ENCODE measurements at regions not wholly inside any gene's neighbourhood (a gene's known extent, or its start where the extent isn't known, plus 50 kb on each side); places are given as distances from the start of the nearest gene placed in this dataset.

DNA sequence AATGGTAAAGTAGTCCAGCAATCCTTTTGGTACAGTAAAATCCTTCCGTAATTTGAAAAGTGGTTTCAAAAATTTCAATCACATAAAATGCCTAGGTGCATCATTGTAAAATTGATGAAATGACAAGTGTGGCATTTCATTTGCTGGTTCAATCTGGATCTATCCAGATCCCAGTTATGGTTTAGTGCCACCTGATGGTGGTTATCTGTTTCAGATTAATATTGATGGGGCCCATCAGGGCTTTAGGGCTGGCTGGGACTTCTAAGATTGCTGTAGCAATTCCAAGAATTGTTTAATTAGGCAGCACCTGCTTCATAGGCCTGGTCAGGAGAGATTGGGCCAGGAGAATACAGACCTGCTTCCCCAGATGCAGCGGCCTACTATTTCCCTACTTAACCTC, 55.5 kb upstream of the PIK3C3 start:
- WGBS: 100% methylated on average over 2 of the region's 2 CpGs
- Histone ChIP-seq H3K27me3 (ENCODE audit: control insufficient read depth in 2 of 2, insufficient read depth in 1 of 2, low read length in 1 of 2) (no peaks in the 10 kb centered on the region), H3K36me3 (ENCODE audit: control insufficient read depth in 2 of 2, insufficient read depth in 2 of 2, low read length in 1 of 2) (no peaks in the 10 kb centered on the region), H3K9me3 (ENCODE audit: control insufficient read depth in 2 of 2, insufficient read depth in 1 of 2, low read length in 1 of 2) (no peaks in the 10 kb centered on the region), H3K27ac (ENCODE audit: low read depth in 1 of 2, low read length in 1 of 2) (no peak overlapping the region), H3K4me3 (ENCODE audit: low read length in 2 of 2) (no peak overlapping the region), H3K4me1 (ENCODE audit: control insufficient read depth in 2 of 2, insufficient read depth in 2 of 2, low read length in 2 of 2) (no peaks in the 10 kb centered on the region)
- DNase-seq (ENCODE audit: low read depth in 6 of 9, low spot score in 9 of 9): no peak

- Histone ChIP-seq H3K9me3 (ENCODE audit: control insufficient read depth in 2 of 2, insufficient read depth in 1 of 2, low read length in 1 of 2) (no peaks in the 10 kb centered on the region), H3K27ac (ENCODE audit: low read depth in 1 of 2, low read length in 1 of 2) (no peak overlapping the region), H3K4me3 (ENCODE audit: low read length in 2 of 2) (no peak overlapping the region), H3K27me3 (ENCODE audit: control insufficient read depth in 2 of 2, insufficient read depth in 1 of 2, low read length in 1 of 2) (no peaks in the 10 kb centered on the region), H3K4me1 (ENCODE audit: control insufficient read depth in 2 of 2, insufficient read depth in 2 of 2, low read length in 2 of 2) (no peaks in the 10 kb centered on the region), H3K36me3 (ENCODE audit: control insufficient read depth in 2 of 2, insufficient read depth in 2 of 2, low read length in 1 of 2) (no peaks in the 10 kb centered on the region)
- no peak for DNase-seq (ENCODE audit: low read depth in 6 of 9, low spot score in 9 of 9)
Measured at GRCh38 chr18:41893432-41893831, 61.6 kb upstream of the PIK3C3 start.

DNA sequence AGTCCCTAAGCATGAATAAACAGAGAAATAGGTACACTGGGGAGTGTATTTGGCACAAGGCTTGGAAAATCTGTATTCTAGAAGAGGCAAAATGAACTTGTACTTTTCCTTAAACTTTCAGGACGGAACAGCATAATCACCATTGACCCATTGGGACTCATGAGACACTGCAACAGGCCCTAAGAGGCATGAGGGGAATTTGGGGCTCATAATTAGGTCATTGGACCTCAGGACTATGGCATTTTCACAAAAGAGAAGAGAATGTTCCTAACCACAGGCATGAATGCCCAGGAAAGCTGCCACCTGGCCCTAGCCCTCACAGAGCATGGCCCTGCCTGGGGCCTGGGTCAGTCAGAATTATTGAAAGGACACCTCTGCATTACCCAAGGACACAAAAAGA, 67.9 kb upstream of the PIK3C3 start:
- WGBS: 39% methylated on average over 1 of the region's 1 CpG

GRCh38 chr18:41886126-41886807, 68.8 kb upstream of the PIK3C3 start:
- no peak for DNase-seq (ENCODE audit: low read depth in 6 of 9, low spot score in 9 of 9)
- Histone ChIP-seq H3K36me3 (ENCODE audit: control insufficient read depth in 2 of 2, insufficient read depth in 2 of 2, low read length in 1 of 2) (no peaks in the 10 kb centered on the region), H3K27ac (ENCODE audit: low read depth in 1 of 2, low read length in 1 of 2) (no peak overlapping the region), H3K4me1 (ENCODE audit: control insufficient read depth in 2 of 2, insufficient read depth in 2 of 2, low read length in 2 of 2) (no peaks in the 10 kb centered on the region), H3K27me3 (ENCODE audit: control insufficient read depth in 2 of 2, insufficient read depth in 1 of 2, low read length in 1 of 2) (no peaks in the 10 kb centered on the region), H3K4me3 (ENCODE audit: low read length in 2 of 2) (no peak overlapping the region), H3K9me3 (ENCODE audit: control insufficient read depth in 2 of 2, insufficient read depth in 1 of 2, low read length in 1 of 2) (no peaks in the 10 kb centered on the region)
- 93% methylated on average over 12 of the region's 12 CpGs for WGBS

More for the DNA sequence above, 67.9 kb upstream of the PIK3C3 start:
- Histone ChIP-seq H3K27me3 (ENCODE audit: control insufficient read depth in 2 of 2, insufficient read depth in 1 of 2, low read length in 1 of 2) (no peaks in the 10 kb centered on the region), H3K9me3 (ENCODE audit: control insufficient read depth in 2 of 2, insufficient read depth in 1 of 2, low read length in 1 of 2) (no peaks in the 10 kb centered on the region), H3K36me3 (ENCODE audit: control insufficient read depth in 2 of 2, insufficient read depth in 2 of 2, low read length in 1 of 2) (no peaks in the 10 kb centered on the region), H3K4me3 (ENCODE audit: low read length in 2 of 2) (no peak overlapping the region), H3K4me1 (ENCODE audit: control insufficient read depth in 2 of 2, insufficient read depth in 2 of 2, low read length in 2 of 2) (no peaks in the 10 kb centered on the region), H3K27ac (ENCODE audit: low read depth in 1 of 2, low read length in 1 of 2) (no peak overlapping the region)
- DNase-seq (ENCODE audit: low read depth in 6 of 9, low spot score in 9 of 9): no peak

- no peaks in the 10 kb centered on the region for H3K27me3 ChIP-seq (ENCODE audit: control insufficient read depth in 2 of 2, insufficient read depth in 1 of 2, low read length in 1 of 2)
- no peak for DNase-seq (ENCODE audit: low read depth in 6 of 9, low spot score in 9 of 9)
- H3K27ac ChIP-seq (ENCODE audit: low read depth in 1 of 2, low read length in 1 of 2): no peak overlapping the region
- WGBS: 95% methylated on average over 3 of the region's 3 CpGs
- H3K4me1 ChIP-seq (ENCODE audit: control insufficient read depth in 2 of 2, insufficient read depth in 2 of 2, low read length in 2 of 2): no peaks in the 10 kb centered on the region
- H3K36me3 ChIP-seq (ENCODE audit: control insufficient read depth in 2 of 2, insufficient read depth in 2 of 2, low read length in 1 of 2): no peaks in the 10 kb centered on the region
- no peaks in the 10 kb centered on the region for H3K9me3 ChIP-seq (ENCODE audit: control insufficient read depth in 2 of 2, insufficient read depth in 1 of 2, low read length in 1 of 2)
- no peak overlapping the region for H3K4me3 ChIP-seq (ENCODE audit: low read length in 2 of 2)
Measured at GRCh38 chr18:41881285-41881684, 73.7 kb upstream of the PIK3C3 start.

GRCh38 chr18:41879256-41879655, 75.8 kb upstream of the PIK3C3 start:
- Histone ChIP-seq H3K27ac (ENCODE audit: low read depth in 1 of 2, low read length in 1 of 2) (no peak overlapping the region), H3K36me3 (ENCODE audit: control insufficient read depth in 2 of 2, insufficient read depth in 2 of 2, low read length in 1 of 2) (no peaks in the 10 kb centered on the region), H3K9me3 (ENCODE audit: control insufficient read depth in 2 of 2, insufficient read depth in 1 of 2, low read length in 1 of 2) (no peaks in the 10 kb centered on the region), H3K4me3 (ENCODE audit: low read length in 2 of 2) (no peak overlapping the region), H3K4me1 (ENCODE audit: control insufficient read depth in 2 of 2, insufficient read depth in 2 of 2, low read length in 2 of 2) (no peaks in the 10 kb centered on the region), H3K27me3 (ENCODE audit: control insufficient read depth in 2 of 2, insufficient read depth in 1 of 2, low read length in 1 of 2) (no peaks in the 10 kb centered on the region)
- WGBS: 86% methylated on average over 3 of the region's 3 CpGs
- DNase-seq (ENCODE audit: low read depth in 6 of 9, low spot score in 9 of 9): no peak

GRCh38 chr18:41875094-41875780, 79.8 kb upstream of the PIK3C3 start:
- no peaks in the 10 kb centered on the region for H3K9me3 ChIP-seq (ENCODE audit: control insufficient read depth in 2 of 2, insufficient read depth in 1 of 2, low read length in 1 of 2)
- no peaks in the 10 kb centered on the region for H3K27me3 ChIP-seq (ENCODE audit: control insufficient read depth in 2 of 2, insufficient read depth in 1 of 2, low read length in 1 of 2)
- no peak overlapping the region for H3K27ac ChIP-seq (ENCODE audit: low read depth in 1 of 2, low read length in 1 of 2)
- 93% methylated on average over 3 of the region's 3 CpGs for WGBS
- no peak overlapping the region for H3K4me3 ChIP-seq (ENCODE audit: low read length in 2 of 2)
- no peak for DNase-seq (ENCODE audit: low read depth in 6 of 9, low spot score in 9 of 9)
- H3K36me3 ChIP-seq (ENCODE audit: control insufficient read depth in 2 of 2, insufficient read depth in 2 of 2, low read length in 1 of 2): no peaks in the 10 kb centered on the region
- H3K4me1 ChIP-seq (ENCODE audit: control insufficient read depth in 2 of 2, insufficient read depth in 2 of 2, low read length in 2 of 2): no peaks in the 10 kb centered on the region

GRCh38 chr18:41873730-41874129, 81.3 kb upstream of the PIK3C3 start:
- Histone ChIP-seq H3K4me1 (ENCODE audit: control insufficient read depth in 2 of 2, insufficient read depth in 2 of 2, low read length in 2 of 2) (no peaks in the 10 kb centered on the region), H3K4me3 (ENCODE audit: low read length in 2 of 2) (no peak overlapping the region), H3K27ac (ENCODE audit: low read depth in 1 of 2, low read length in 1 of 2) (no peak overlapping the region), H3K36me3 (ENCODE audit: control insufficient read depth in 2 of 2, insufficient read depth in 2 of 2, low read length in 1 of 2) (no peaks in the 10 kb centered on the region), H3K9me3 (ENCODE audit: control insufficient read depth in 2 of 2, insufficient read depth in 1 of 2, low read length in 1 of 2) (no peaks in the 10 kb centered on the region), H3K27me3 (ENCODE audit: control insufficient read depth in 2 of 2, insufficient read depth in 1 of 2, low read length in 1 of 2) (no peaks in the 10 kb centered on the region)
- no peak for DNase-seq (ENCODE audit: low read depth in 6 of 9, low spot score in 9 of 9)

DNA sequence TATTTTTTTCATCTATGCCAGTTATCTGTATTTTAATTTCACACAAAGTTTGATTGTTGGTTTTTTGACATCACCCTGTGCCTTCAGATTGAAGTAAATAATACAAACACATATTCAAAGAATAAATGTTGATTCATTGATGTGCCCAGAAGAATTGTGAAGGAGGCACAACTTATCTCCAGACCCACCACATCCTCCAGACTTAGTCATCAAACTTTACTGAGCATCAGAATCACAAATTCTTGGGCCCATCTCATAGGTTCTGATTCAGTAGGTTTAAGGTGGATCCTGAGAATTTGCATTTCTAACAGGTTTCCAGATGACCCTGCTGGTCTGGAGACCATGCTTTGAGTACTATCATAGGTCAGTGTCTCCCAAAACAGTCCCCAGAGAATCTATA, 82.8 kb upstream of the PIK3C3 start:
- H3K27ac ChIP-seq (ENCODE audit: low read depth in 1 of 2, low read length in 1 of 2): no peak overlapping the region
- H3K4me1 ChIP-seq (ENCODE audit: control insufficient read depth in 2 of 2, insufficient read depth in 2 of 2, low read length in 2 of 2): no peaks in the 10 kb centered on the region
- H3K36me3 ChIP-seq (ENCODE audit: control insufficient read depth in 2 of 2, insufficient read depth in 2 of 2, low read length in 1 of 2): no peaks in the 10 kb centered on the region
- DNase-seq (ENCODE audit: low read depth in 6 of 9, low spot score in 9 of 9): no peak
- no peaks in the 10 kb centered on the region for H3K9me3 ChIP-seq (ENCODE audit: control insufficient read depth in 2 of 2, insufficient read depth in 1 of 2, low read length in 1 of 2)
- no peak overlapping the region for H3K4me3 ChIP-seq (ENCODE audit: low read length in 2 of 2)
- H3K27me3 ChIP-seq (ENCODE audit: control insufficient read depth in 2 of 2, insufficient read depth in 1 of 2, low read length in 1 of 2): no peaks in the 10 kb centered on the region

Data from thymus (tissue), 11 donors.